GM23338 (cell line): ENCODE measurements at regions not wholly inside any gene's neighbourhood (a gene's known extent, or its start where the extent isn't known, plus 50 kb on each side); places are given as distances from the start of the nearest gene placed in this dataset.

Experiments
- ATAC-seq: fragments of 200-7000 bp; cut with Tn5 transposase; 3 replicates; pipeline ENCODE4 v1.9.1; 2020
- DNase-seq: peaks from one replicate; pipeline ENCODE4 v3.0.0-alpha.2; 2015; ENCODE audit warnings: low spot score
- H2AFZ ChIP-seq: fragments of 200-600 bp; sonication (generic); 2 replicates; pipeline ENCODE4 v1.8.0; 2016; ENCODE audit warnings: antibody characterized with exemption, mild to moderate bottlenecking, moderate library complexity
- H3F3A ChIP-seq: fragments of 200-600 bp; sonication (generic); replicated peaks from 2 replicates; pipeline ENCODE4 v1.8.0; 2017; ENCODE audit warnings: antibody characterized with exemption, mixed run types, low read depth
- H3K27ac ChIP-seq: fragments of 200-600 bp; sonication (generic); 2 replicates; pipeline ENCODE4 v1.6.1; 2016; ENCODE audit warnings: low read depth
- H3K27me3 ChIP-seq: fragments of 200-600 bp; sonication (generic); 2 replicates; pipeline ENCODE4 v1.8.0; 2016; ENCODE audit warnings: mild to moderate bottlenecking, mixed run types, moderate library complexity; ENCODE audit not compliant: insufficient read depth
- H3K36me3 ChIP-seq: fragments of 200-600 bp; sonication (generic); 2 replicates; pipeline ENCODE4 v1.8.0; 2016; ENCODE audit warnings: mild to moderate bottlenecking; ENCODE audit not compliant: insufficient read depth
- H3K4me1 ChIP-seq: fragments of 200-600 bp; sonication (generic); 2 replicates; pipeline ENCODE4 v1.8.0; 2016; ENCODE audit warnings: mild to moderate bottlenecking, moderate library complexity; ENCODE audit not compliant: insufficient read depth
- H3K4me2 ChIP-seq: fragments of 200-600 bp; sonication (generic); 2 replicates; pipeline ENCODE4 v1.7.1; 2017; ENCODE audit warnings: mixed run types
- H3K4me3 ChIP-seq: fragments of 200-600 bp; sonication (generic); 2 replicates; pipeline ENCODE4 v1.6.1; 2016; ENCODE audit warnings: mixed run types
- H3K79me2 ChIP-seq: fragments of 200-600 bp; sonication (generic); replicated peaks from 2 replicates; pipeline ENCODE4 v1.8.0; 2017; ENCODE audit warnings: mild to moderate bottlenecking; ENCODE audit not compliant: insufficient read depth
- H3K9me2 ChIP-seq: fragments of 200-600 bp; sonication (generic); 2 replicates; pipeline ENCODE4 v1.8.0; 2017; ENCODE audit not compliant: insufficient read depth
- H4K20me1 ChIP-seq: fragments of 200-600 bp; sonication (generic); replicated peaks from 2 replicates; pipeline ENCODE4 v1.8.0; 2017; ENCODE audit warnings: mild to moderate bottlenecking; ENCODE audit not compliant: insufficient read depth
- H3K27ac Mint-ChIP-seq: 2 replicates; pipeline ENCODE4 v1.8.0; 2020; ENCODE audit warnings: inconsistent platforms, mild to moderate bottlenecking, moderate library complexity, mixed read lengths
- H3K27me3 Mint-ChIP-seq: 3 replicates; pipeline ENCODE4 v1.8.0; 2022; ENCODE audit warnings: low read depth, mild to moderate bottlenecking, moderate library complexity, mixed read lengths, inconsistent platforms; ENCODE audit not compliant: insufficient read depth, poor library complexity
- H3K36me3 Mint-ChIP-seq: 3 replicates; pipeline ENCODE4 v1.8.0; 2021; ENCODE audit warnings: low read depth, mild to moderate bottlenecking, inconsistent platforms, moderate library complexity, mixed read lengths
- H3K4me1 Mint-ChIP-seq: 3 replicates; pipeline ENCODE4 v1.8.0; 2020; ENCODE audit warnings: mild to moderate bottlenecking, inconsistent platforms, mixed read lengths
- H3K4me3 Mint-ChIP-seq: 3 replicates; pipeline ENCODE4 v1.8.0; 2021; ENCODE audit warnings: moderate library complexity, mild to moderate bottlenecking, inconsistent platforms, mixed read lengths
- H3K9me3 Mint-ChIP-seq: 3 replicates; pipeline ENCODE4 v1.8.0; 2020; ENCODE audit warnings: moderate library complexity, mild to moderate bottlenecking, inconsistent platforms, mixed read lengths
- CREB1 ChIP-seq: fragments of 250-450 bp; sonication (Bioruptor Pico); IDR thresholded peaks from 2 replicates; pipeline ENCODE4 v1.5.0; 2020; ENCODE audit warnings: low read depth, mild to moderate bottlenecking, moderate library complexity
- EZH2 ChIP-seq: fragments of 200-600 bp; sonication (generic); IDR thresholded peaks from one replicate; pipeline ENCODE4 v1.8.0; 2017; ENCODE audit warnings: antibody characterized with exemption, mild to moderate bottlenecking, low read depth; ENCODE audit not compliant: unreplicated experiment
- JUNB ChIP-seq: IDR thresholded peaks from one replicate; pipeline ENCODE4 v1.6.1; 2016; ENCODE audit warnings: antibody characterized with exemption; ENCODE audit not compliant: unreplicated experiment
- NANOG ChIP-seq: IDR thresholded peaks from 2 replicates; pipeline ENCODE4 v1.6.1; 2016; ENCODE audit warnings: antibody characterized with exemption, borderline replicate concordance
- STAT1 ChIP-seq: IDR thresholded peaks from one replicate; pipeline ENCODE4 v1.6.1; 2016; ENCODE audit warnings: antibody characterized with exemption; ENCODE audit not compliant: unreplicated experiment
- TF ChIP-seq, protein P1 (sequence below): IDR thresholded peaks from one replicate; pipeline ENCODE4 v1.6.1; 2018; ENCODE audit warnings: antibody characterized with exemption; ENCODE audit not compliant: unreplicated experiment
- TF ChIP-seq, protein P2 (sequence below): IDR thresholded peaks from 2 replicates; pipeline ENCODE4 v1.6.1; 2016; ENCODE audit warnings: antibody characterized with exemption
- TF ChIP-seq, protein P3 (sequence below), 2 experiments: fragments of 200-600 bp in 1 of 2; sonication (generic) in 1 of 2; conservative IDR thresholded peaks; 2 replicates each; pipeline versions ENCODE4 v1.5.1 to v1.6.1; 2016 to 2017; ENCODE audit warnings: antibody characterized with exemption in 2 of 2, low read depth in 2 of 2, mild to moderate bottlenecking in 2 of 2, moderate library complexity in 1 of 2

DNA sequence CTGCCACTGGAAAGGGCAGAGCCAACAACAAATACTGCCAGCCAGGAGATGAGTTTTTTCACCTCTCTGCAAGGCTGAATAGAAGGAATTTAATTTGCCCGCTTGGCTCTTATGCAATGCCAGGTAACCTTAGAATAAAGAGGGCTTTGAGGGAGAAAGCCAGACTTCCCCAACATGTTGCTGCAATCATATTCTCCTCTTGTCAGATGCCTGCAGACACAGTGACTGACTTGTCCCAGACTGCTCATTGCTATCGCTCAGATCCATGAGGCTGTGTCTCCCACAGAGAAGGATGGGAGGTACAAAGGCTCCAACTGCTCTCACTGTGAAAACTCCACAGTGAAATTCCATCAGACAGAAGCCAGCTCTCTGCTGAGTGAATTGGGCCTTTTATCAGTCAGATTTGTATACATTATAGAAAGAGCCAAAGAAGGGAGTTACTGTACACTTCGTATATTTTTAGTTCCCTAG, 517.0 kb upstream of the ID4 start:
- Mint-ChIP-seq H3K36me3 (no peaks in the 10 kb centered on the region), H3K9me3 (no peaks in the 10 kb centered on the region), H3K4me3 (no peak overlapping the region), H3K4me1 (peaks cover 16% of the 10 kb centered on the region), H3K27me3 (peaks cover 4% of the 10 kb centered on the region), H3K27ac (no peak overlapping the region)
- H3K27ac ChIP-seq: no peak overlapping the region
- H3K36me3 ChIP-seq: no peaks in the 10 kb centered on the region
- peaks cover 6% of the 10 kb centered on the region; the same call in 1 of the 2 replicates for H3K9me2 ChIP-seq
- 0 out of 2 replicates have a peak overlapping the region, but pooled peaks have one; percentile 32 for H2AFZ ChIP-seq
- no peaks in the 10 kb centered on the region for H3K27me3 ChIP-seq
- H3K4me1 ChIP-seq: no peaks in the 10 kb centered on the region
- ATAC-seq: peak; percentile 27; the same call in 2 of the 3 replicates
- H3K4me3 ChIP-seq: no peak overlapping the region
- TF ChIP-seq CREB1 (CRISPR knock-in tag) (no peak), STAT1 (no peak), JUNB (no peak)
- H3F3A ChIP-seq: no peaks in the 10 kb centered on the region
- DNase-seq: no peak
- H3K4me2 ChIP-seq: no peak overlapping the region
- H3K79me2 ChIP-seq: no peaks in the 10 kb centered on the region
- H4K20me1 ChIP-seq: no peaks in the 10 kb centered on the region

DNA sequence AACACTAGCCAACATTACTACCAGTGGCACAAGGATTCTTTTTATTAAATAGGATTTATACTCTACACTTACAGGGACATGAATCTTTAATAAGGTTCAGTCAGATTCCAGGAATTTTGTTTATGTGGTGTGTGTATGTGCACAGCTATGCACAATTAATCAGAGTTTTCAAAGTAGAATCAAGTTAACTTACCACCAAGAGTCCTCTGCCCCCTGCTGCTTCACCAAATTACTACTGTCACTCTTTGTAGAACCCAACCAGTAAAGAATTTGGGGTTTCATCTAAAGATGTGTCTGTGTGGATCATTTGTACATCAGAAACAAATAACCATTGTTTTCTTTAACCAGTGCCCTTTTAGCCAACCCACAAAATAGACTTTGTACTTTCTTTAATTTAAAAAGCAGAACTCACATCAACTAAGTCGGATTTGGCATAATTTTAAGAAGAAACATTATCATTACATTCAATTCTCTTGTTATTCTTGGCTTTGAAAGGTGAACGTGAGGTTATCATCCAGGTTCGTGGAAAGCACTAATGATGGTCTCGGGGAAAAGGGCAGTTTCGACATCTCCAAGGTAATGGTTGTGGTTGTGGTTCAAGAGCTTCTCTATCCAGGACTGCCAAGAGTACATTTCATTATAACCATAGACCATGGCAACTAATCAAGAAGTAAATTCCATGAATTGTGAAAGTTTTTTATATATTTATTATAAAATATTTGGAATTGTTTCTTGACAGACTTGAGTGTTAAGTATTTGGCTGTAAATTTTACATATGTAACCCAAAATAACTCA, 514.3 kb upstream of the ID4 start:
- Histone ChIP-seq H3F3A (no peaks in the 10 kb centered on the region), H3K4me3 (no peak overlapping the region), H3K4me1 (peaks cover 24% of the 10 kb centered on the region), H2AFZ (no peak overlapping the region), H3K79me2 (no peaks in the 10 kb centered on the region), H3K4me2 (no peak overlapping the region), H3K36me3 (no peaks in the 10 kb centered on the region), H3K9me2 (no peaks in the 10 kb centered on the region), H3K27me3 (no peaks in the 10 kb centered on the region), H4K20me1 (no peaks in the 10 kb centered on the region), H3K27ac (no peak overlapping the region)
- peaks cover 30% of the 10 kb centered on the region for H3K4me1 Mint-ChIP-seq
- H3K9me3 Mint-ChIP-seq: no peaks in the 10 kb centered on the region
- no peak overlapping the region for H3K4me3 Mint-ChIP-seq
- no peak for DNase-seq
- TF ChIP-seq CREB1 (CRISPR knock-in tag) (no peak), STAT1 (no peak), NANOG (no peak), EZH2 (no peak)
- TF ChIP-seq, protein P1, sequence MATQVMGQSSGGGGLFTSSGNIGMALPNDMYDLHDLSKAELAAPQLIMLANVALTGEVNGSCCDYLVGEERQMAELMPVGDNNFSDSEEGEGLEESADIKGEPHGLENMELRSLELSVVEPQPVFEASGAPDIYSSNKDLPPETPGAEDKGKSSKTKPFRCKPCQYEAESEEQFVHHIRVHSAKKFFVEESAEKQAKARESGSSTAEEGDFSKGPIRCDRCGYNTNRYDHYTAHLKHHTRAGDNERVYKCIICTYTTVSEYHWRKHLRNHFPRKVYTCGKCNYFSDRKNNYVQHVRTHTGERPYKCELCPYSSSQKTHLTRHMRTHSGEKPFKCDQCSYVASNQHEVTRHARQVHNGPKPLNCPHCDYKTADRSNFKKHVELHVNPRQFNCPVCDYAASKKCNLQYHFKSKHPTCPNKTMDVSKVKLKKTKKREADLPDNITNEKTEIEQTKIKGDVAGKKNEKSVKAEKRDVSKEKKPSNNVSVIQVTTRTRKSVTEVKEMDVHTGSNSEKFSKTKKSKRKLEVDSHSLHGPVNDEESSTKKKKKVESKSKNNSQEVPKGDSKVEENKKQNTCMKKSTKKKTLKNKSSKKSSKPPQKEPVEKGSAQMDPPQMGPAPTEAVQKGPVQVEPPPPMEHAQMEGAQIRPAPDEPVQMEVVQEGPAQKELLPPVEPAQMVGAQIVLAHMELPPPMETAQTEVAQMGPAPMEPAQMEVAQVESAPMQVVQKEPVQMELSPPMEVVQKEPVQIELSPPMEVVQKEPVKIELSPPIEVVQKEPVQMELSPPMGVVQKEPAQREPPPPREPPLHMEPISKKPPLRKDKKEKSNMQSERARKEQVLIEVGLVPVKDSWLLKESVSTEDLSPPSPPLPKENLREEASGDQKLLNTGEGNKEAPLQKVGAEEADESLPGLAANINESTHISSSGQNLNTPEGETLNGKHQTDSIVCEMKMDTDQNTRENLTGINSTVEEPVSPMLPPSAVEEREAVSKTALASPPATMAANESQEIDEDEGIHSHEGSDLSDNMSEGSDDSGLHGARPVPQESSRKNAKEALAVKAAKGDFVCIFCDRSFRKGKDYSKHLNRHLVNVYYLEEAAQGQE: no peak
- TF ChIP-seq, protein P2, sequence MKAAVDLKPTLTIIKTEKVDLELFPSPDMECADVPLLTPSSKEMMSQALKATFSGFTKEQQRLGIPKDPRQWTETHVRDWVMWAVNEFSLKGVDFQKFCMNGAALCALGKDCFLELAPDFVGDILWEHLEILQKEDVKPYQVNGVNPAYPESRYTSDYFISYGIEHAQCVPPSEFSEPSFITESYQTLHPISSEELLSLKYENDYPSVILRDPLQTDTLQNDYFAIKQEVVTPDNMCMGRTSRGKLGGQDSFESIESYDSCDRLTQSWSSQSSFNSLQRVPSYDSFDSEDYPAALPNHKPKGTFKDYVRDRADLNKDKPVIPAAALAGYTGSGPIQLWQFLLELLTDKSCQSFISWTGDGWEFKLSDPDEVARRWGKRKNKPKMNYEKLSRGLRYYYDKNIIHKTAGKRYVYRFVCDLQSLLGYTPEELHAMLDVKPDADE: no peak
- TF ChIP-seq, protein P3, sequence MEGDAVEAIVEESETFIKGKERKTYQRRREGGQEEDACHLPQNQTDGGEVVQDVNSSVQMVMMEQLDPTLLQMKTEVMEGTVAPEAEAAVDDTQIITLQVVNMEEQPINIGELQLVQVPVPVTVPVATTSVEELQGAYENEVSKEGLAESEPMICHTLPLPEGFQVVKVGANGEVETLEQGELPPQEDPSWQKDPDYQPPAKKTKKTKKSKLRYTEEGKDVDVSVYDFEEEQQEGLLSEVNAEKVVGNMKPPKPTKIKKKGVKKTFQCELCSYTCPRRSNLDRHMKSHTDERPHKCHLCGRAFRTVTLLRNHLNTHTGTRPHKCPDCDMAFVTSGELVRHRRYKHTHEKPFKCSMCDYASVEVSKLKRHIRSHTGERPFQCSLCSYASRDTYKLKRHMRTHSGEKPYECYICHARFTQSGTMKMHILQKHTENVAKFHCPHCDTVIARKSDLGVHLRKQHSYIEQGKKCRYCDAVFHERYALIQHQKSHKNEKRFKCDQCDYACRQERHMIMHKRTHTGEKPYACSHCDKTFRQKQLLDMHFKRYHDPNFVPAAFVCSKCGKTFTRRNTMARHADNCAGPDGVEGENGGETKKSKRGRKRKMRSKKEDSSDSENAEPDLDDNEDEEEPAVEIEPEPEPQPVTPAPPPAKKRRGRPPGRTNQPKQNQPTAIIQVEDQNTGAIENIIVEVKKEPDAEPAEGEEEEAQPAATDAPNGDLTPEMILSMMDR (conservative IDR thresholded peaks at IDR 0.05; ENCODE audit: low read depth in 2 of 2): no peak
- ATAC-seq: no peak
- no peak overlapping the region for H3K27ac Mint-ChIP-seq
- peaks cover 6% of the 10 kb centered on the region for H3K27me3 Mint-ChIP-seq
- no peaks in the 10 kb centered on the region for H3K36me3 Mint-ChIP-seq
